HG03460 (cell line): ENCODE measurements at regions not wholly inside any gene's neighbourhood (a gene's known extent, or its start where the extent isn't known, plus 50 kb on each side); places are given as distances from the start of the nearest gene placed in this dataset.
A peak's percentile ranks its signal among the peaks of the same experiment; 100 is the strongest.

Experiments used
- ATAC-seq: cut with Tn5 transposase; IDR thresholded peaks from one replicate; pipeline ENCODE4 v1.9.1; 2021; ENCODE audit not compliant: unreplicated experiment

- ATAC-seq: peak; percentile 90
Measured at GRCh38 chr14:49971156-49972130, 78.6 kb downstream of the ARF6 start.

GRCh38 chr14:49972131-49972671 lies 79.3 kb downstream of the ARF6 start:
- ATAC-seq: no peak

DNA sequence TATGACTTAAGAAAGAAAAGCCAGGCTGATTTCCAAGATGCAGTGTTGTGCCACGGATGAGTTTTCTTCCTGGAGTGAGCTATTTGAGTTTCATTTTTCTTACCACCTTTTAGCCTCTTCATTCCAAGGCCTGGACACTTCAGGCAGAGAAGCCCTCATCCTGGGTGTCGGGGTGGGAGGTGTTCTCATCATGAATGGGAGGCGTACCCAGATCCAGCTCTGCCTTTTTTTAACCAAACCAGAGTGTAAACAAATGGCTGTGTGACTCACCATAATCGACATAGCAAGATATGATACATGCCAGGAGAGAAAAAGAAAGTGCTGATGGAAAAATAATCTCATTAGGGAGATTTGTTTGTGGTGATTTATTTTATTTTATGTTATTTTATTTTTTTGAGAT lies 79.9 kb downstream of the ARF6 start:
- ATAC-seq: no peak

- no peak for ATAC-seq
Measured at GRCh38 chr14:49975276-49975675, 82.4 kb downstream of the ARF6 start.

DNA sequence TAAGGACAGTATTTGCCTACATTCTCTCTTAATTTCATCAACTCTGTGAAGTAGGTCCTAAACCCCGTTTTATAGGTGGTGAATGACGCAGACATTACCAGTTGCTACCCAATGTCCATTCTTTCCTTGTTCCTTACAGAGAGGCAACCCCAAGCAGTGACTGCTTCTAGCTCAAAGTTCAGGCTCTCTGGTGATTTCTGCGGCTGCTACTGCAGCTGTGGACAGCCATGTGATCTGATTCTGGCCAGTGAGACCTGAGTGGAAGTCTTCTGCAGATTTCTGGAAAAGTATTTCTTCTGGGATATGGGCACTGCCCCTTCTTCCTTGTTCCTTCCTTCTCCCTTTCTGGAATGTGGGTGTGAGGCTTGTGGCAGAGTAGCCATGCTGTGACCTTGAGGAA lies 82.9 kb downstream of the ARF6 start:
- no peak for ATAC-seq

DNA sequence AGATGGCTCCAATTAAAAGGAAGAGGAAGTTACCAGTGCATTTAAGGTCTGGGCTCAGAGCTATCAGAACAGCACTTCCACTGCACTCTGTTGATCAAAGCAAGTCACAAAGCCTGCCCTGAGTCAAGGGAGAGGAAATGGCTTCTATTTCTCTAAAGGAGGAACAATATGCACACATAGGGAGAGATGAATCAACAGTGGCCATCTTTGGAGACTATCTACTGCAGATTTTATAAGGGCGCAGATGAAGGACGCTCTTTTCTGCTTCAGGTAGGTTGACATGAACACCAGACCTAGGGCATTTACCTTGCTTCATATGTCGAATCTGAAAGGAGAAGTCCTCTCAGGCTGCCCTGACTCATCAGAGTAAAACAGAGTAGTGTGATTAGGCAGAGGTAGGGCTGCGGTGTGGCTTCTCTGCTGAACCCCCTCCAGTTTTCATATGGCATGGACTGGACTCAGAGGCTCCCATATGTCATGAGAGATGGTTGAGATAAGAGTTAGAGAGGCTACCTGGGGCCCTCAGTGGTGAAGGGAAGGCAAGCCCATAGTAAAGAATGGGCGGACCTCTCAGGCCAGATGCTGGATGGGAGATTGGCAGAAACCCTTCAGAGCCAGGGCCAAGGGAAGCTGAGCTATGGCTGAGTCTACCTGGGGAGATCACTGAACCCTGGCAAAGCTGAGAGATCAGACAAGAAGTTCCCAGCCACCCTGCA lies 84.4 kb downstream of the ARF6 start:
- ATAC-seq: peak; percentile 70

DNA sequence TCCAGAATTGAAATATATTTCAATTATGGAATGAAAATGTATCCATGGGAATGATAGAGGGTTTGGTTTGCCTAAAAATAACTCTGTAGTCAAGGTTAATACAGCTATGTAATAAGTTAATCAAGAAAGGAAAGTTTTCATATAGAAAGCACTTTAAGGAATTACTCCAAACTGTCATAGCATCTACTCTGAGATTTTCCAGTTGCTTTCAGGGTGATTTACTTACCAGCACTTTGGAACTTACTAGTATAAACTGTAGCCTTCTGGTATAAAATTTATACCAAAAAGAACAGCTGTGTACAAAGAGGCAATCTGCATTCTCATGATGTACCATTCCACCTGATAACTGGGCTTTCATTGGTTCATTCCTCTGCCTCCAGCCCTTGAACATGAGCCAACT lies 87.1 kb downstream of the ARF6 start:
- no peak for ATAC-seq

- ATAC-seq: no peak
Measured at GRCh38 chr14:49982082-49982481, 89.2 kb downstream of the ARF6 start.

GRCh38 chr14:49982501-49982951 lies 89.6 kb downstream of the ARF6 start:
- ATAC-seq: no peak

DNA sequence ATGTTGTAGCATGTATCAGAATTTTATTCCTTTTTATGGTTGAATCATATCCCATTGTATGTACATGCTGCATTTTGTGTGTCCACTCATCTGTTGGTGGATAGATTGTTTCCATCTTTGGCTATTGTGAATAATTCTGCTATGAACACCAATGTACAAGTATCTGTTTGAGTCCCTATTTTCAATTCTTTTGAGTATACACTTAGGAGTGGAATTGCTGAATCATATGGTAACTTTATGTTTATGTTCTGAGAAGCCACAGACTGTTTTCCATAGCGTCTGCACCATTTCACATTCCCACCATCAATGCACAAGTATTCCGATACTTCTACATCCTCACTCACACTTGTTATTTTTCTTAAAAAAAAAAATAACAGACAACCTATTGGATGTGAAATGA lies 91.5 kb downstream of the ARF6 start:
- ATAC-seq: no peak

DNA sequence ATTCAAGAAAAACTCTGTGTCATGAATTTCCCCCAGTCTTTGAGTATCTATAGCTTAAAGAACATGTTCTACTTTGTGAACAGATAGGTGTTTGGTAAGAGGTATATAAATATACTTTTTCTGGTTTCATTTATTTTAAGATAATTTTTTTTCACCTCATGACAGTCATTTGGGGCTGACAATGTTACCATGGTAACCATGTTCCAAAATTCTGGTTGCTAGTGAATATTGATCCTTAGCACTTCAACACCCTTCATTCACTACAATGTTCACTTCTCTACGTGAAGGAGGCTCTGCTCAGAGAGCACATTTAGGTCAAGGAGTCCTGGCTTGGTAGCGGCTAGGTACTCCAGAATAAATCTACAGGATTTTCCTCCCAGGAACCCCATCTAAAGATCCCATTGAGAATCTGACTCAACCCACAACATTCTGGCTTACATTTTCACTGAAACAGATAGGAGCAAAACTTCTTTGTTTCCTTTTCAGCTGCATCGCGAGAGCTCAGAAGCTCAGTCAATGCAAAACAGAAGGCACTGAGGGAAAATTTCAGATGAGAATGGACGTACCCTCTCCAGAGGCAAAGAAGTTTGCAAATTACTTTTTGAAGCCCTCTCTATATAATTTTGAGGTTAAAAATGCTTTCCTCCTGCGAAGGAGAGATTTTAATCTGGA lies 93.6 kb downstream of the ARF6 start:
- ATAC-seq: no peak

DNA sequence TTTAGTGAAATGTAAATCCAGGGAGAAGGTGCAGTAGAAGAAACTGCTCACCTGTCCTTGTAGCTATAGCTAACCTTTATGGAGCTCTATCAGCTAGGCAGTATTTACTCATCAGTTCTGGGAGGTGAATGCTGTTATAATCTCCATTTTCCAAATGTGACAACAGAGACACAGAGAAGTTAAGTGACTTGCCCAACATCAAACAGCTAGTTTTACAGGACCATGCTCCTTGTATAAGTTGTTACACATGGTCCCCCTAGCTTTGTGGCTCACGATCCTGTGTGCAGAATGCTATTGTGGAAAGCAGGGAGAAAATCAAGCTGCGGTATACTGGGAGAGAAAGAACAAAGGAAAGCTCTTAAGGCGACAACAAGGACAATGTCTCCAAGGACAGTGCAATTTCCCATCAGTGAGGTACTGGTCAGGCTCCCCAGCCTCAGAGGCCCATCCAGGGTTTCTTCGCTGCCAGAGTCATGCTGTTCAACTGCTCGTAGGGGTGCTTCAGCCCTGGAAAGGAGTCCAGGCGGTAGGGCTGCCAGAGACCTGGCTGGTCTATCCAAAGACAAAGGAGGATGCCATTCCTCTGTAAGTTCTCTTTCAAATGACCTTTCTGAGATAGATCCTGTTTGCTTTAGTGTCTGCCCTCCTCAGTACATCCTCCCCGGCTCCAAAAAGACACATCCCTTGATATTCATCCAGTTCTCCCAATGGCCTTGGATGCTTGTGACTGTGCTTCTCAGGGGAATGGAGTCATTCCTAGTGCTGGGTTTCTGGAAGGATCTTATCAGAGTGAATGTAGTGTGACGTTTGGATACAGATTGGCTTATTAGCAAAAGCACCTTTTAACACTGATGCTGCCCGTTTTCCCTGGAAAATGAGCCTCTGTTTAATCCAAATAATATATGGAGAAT lies 95.5 kb downstream of the ARF6 start:
- ATAC-seq: no peak

- ATAC-seq: no peak
Measured at GRCh38 chr14:49989966-49990365, 97.1 kb downstream of the ARF6 start.

DNA sequence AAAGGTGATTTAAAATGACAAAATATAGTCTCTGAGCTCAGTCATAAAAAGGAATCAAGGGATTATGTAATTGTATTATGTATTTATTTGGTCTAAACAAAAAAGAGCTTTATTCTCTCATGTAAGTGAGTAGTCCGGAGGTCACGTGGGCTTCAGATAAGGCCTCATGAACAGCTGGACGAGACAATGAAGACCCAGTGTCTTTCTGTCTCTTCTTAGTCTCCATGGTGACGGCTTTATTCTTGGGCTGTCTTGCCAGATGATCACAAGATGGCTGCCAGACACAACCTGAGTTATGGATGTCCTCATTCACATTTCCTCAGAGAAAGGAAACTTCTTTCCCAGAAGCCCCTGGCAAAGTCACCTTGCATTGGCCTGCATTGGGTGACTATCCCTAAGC lies 98.6 kb downstream of the ARF6 start:
- ATAC-seq: no peak

DNA sequence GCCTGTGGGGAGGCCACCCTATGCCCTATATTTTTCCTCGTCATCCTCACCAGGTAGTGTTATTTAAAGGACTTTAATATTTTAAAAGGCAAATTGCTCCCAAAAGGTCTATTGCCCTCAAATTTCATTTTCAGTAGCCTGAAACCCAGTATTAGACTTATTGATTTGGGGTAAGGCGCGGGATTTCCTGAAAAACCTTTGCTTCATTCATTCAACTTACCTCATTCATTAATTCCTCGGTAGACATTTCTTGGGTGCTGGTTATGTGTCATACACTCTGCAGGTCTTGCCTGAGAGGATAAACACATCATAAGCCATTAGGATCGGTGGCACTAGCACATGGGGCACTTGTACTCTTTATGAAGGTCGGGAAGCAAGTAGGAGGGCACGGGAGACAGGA lies 99.2 kb downstream of the ARF6 start:
- ATAC-seq: no peak

DNA sequence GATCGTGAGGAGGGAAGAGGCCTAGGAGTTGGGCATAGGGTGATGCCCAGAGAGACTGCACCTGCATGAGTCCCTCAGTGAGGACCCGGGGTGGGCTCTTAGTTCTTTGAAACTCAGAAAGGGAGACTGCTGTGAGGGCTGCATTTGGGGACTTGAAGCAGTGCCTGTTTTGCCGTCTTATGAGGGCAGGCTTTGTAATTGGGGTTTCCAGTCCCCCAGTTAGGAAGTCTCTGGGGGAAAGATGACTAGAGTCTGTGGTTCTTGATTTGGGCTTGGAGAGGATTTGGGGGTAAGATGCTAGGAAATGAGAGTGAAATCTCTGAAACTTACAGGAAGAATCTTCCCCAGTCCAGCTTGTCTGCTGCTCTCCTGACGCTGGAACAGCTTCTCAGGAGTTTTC lies 99.6 kb downstream of the ARF6 start:
- no peak for ATAC-seq

DNA sequence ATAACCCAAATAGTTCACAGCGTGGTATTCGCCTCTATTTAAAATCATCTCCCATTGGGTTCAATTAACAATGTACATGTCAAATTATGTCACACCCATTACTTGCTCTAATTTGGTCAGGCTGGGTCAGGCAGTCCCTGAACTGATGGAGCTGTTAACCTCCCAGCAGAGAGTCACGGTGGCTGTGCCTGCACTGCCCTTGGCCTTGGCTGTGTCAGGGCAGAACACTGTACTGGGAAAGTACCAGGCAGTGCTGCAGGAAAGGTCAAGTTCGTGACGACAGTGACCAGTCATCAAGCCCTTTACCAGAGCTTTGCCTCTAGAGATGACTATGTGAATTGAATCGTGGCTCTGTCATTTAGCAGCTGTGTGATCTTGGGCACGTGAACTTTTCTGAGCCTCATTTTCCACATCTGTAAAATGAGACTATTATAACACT lies 100.0 kb downstream of the ARF6 start:
- ATAC-seq: peak; percentile 89

- no peak for ATAC-seq
Measured at GRCh38 chr14:49993565-49993964, 100.7 kb downstream of the ARF6 start.

- ATAC-seq: no peak
Measured at GRCh38 chr14:49994951-49995561, 102.2 kb downstream of the ARF6 start.

GRCh38 chr14:49997991-49998390 lies 105.1 kb downstream of the ARF6 start:
- no peak for ATAC-seq
